OCI-LY1 (cell line): ENCODE measurements at regions not wholly inside any gene's neighbourhood (a gene's known extent, or its start where the extent isn't known, plus 50 kb on each side); places are given as distances from the start of the nearest gene placed in this dataset.

ENCODE experiments used
- H2AFZ ChIP-seq: fragments of 200-600 bp; sonication (generic), shearing (Covaris generic); 2 replicates; pipeline ENCODE4 v1.6.0; 2014; ENCODE audit warnings: antibody characterized with exemption, mild to moderate bottlenecking, low read length
- H3F3A ChIP-seq: fragments of 200-600 bp; sonication (generic), shearing (Covaris generic); 2 replicates; pipeline ENCODE4 v1.6.0; 2014; ENCODE audit warnings: mild to moderate bottlenecking, antibody characterized with exemption, low read length, moderate library complexity; ENCODE audit not compliant: insufficient read depth
- H3K27ac ChIP-seq: fragments of 200-600 bp; sonication (generic); 2 replicates; pipeline ENCODE4 v1.5.1; 2014; ENCODE audit warnings: low read length, mixed run types, mild to moderate bottlenecking, low read depth; ENCODE audit not compliant: poor library complexity, severe bottlenecking
- H3K27me3 ChIP-seq: fragments of 200-600 bp; sonication (generic); 2 replicates; pipeline ENCODE4 v1.6.0; 2014; ENCODE audit warnings: antibody characterized with exemption, mild to moderate bottlenecking, low read length, moderate library complexity; ENCODE audit not compliant: insufficient read depth
- H3K36me3 ChIP-seq: fragments of 200-600 bp; sonication (generic); 2 replicates; pipeline ENCODE4 v1.6.1; 2014; ENCODE audit warnings: mild to moderate bottlenecking, antibody characterized with exemption, low read length, moderate library complexity, mixed read lengths; ENCODE audit not compliant: insufficient read depth
- H3K4me1 ChIP-seq: fragments of 200-600 bp; sonication (generic); 2 replicates; pipeline ENCODE4 v1.5.1; 2014; ENCODE audit warnings: mild to moderate bottlenecking, low read length, moderate library complexity; ENCODE audit not compliant: insufficient read depth, severe bottlenecking
- H3K4me2 ChIP-seq: fragments of 200-600 bp; sonication (generic), shearing (Covaris generic); 2 replicates; pipeline ENCODE4 v1.6.1; 2014; ENCODE audit warnings: low read length
- H3K4me3 ChIP-seq: fragments of 200-600 bp; sonication (generic); 2 replicates; pipeline ENCODE4 v1.5.1; 2014; ENCODE audit warnings: low read length, low read depth, mild to moderate bottlenecking, mixed read lengths; ENCODE audit not compliant: poor library complexity, severe bottlenecking
- H3K79me2 ChIP-seq: fragments of 200-600 bp; shearing (Covaris generic); 2 replicates; pipeline ENCODE4 v1.6.1; 2016; ENCODE audit warnings: mixed run types, low read length, mixed read lengths; ENCODE audit not compliant: insufficient read depth
- H3K9ac ChIP-seq: fragments of 200-600 bp; sonication (generic), shearing (Covaris generic); 2 replicates; pipeline ENCODE4 v1.6.1; 2014; ENCODE audit warnings: mild to moderate bottlenecking, low read length, mixed read lengths
- H3K9me2 ChIP-seq: fragments of 200-600 bp; sonication (generic), shearing (Covaris generic); 2 replicates; pipeline ENCODE4 v1.6.1; 2014; ENCODE audit warnings: low read depth, mild to moderate bottlenecking, low read length, mixed read lengths
- H3K9me3 ChIP-seq: fragments of 200-600 bp; shearing (Covaris generic); 2 replicates; pipeline ENCODE4 v1.6.1; 2014; ENCODE audit warnings: low read length, mixed read lengths
- H4K20me1 ChIP-seq: fragments of 200-600 bp; sonication (generic), shearing (Covaris generic); 2 replicates; pipeline ENCODE4 v1.6.0; 2016; ENCODE audit warnings: mild to moderate bottlenecking, low read length; ENCODE audit not compliant: insufficient read depth
- EZH2 ChIP-seq: fragments of 200-600 bp; sonication (generic), shearing (Covaris generic); IDR thresholded peaks from 2 replicates; pipeline ENCODE4 v1.8.0; 2017; ENCODE audit warnings: borderline replicate concordance, mixed run types, mild to moderate bottlenecking, antibody characterized with exemption, low read length, moderate library complexity, mixed read lengths
- TF ChIP-seq, protein P1 (sequence below): fragments of 200-600 bp; sonication (generic), shearing (Covaris generic); IDR thresholded peaks from 2 replicates; pipeline ENCODE4 v1.5.1; 2017; ENCODE audit warnings: mild to moderate bottlenecking, antibody characterized with exemption, low read length, moderate library complexity, mixed read lengths

DNA sequence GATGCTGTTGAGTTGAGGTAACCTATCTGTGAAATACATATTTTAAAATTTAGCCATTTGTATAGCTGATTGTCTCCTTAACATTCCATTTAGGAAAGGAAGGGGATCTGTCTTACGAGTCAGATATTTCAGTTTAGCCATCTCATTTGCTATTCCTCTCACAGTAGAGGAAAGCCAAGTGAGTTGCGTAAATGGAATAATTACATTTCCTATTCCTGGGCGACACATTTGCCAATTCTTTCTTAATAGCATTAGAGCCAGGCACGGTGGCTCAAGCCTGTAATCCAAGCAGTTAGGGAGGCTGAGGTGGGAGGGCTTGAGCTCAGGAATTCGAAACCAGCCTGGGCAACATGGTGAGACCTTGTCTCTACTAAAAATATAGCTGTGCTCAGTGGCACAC is 116.3 kb downstream of the TMX1 start:
- H4K20me1 ChIP-seq = no peaks in the 10 kb centered on the region
- TF ChIP-seq EZH2 = no peak
- TF ChIP-seq, protein P1, sequence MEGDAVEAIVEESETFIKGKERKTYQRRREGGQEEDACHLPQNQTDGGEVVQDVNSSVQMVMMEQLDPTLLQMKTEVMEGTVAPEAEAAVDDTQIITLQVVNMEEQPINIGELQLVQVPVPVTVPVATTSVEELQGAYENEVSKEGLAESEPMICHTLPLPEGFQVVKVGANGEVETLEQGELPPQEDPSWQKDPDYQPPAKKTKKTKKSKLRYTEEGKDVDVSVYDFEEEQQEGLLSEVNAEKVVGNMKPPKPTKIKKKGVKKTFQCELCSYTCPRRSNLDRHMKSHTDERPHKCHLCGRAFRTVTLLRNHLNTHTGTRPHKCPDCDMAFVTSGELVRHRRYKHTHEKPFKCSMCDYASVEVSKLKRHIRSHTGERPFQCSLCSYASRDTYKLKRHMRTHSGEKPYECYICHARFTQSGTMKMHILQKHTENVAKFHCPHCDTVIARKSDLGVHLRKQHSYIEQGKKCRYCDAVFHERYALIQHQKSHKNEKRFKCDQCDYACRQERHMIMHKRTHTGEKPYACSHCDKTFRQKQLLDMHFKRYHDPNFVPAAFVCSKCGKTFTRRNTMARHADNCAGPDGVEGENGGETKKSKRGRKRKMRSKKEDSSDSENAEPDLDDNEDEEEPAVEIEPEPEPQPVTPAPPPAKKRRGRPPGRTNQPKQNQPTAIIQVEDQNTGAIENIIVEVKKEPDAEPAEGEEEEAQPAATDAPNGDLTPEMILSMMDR = no peak
- no peak overlapping the region for H2AFZ ChIP-seq
- no peaks in the 10 kb centered on the region for H3F3A ChIP-seq
- H3K9ac ChIP-seq = no peak overlapping the region
- H3K79me2 ChIP-seq = no peaks in the 10 kb centered on the region
- H3K4me3 ChIP-seq = no peak overlapping the region
- H3K27me3 ChIP-seq = no peaks in the 10 kb centered on the region
- H3K36me3 ChIP-seq = no peaks in the 10 kb centered on the region
- H3K4me2 ChIP-seq = no peak overlapping the region
- no peaks in the 10 kb centered on the region for H3K9me3 ChIP-seq
- no peaks in the 10 kb centered on the region for H3K9me2 ChIP-seq
- no peak overlapping the region for H3K27ac ChIP-seq
- H3K4me1 ChIP-seq = no peaks in the 10 kb centered on the region

DNA sequence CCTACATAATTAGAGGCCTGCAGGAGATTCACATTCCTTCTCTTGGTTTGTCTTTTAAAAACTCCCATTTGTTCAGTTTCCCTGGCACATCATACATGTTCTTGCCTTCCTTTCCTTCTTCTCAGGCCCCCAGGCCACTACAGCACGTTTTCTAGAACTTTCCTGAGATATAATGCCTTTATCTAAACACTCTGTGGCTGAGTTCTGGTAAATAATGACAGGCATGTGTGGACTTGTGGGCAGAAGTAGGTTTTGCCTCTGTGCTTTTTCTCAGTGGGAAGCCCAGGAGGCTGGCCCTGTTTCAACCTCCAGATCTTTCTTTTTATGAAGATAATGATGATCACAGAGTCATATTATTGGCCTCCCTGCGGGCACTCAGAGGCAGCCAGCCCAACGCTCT is 117.2 kb downstream of the TMX1 start:
- no peaks in the 10 kb centered on the region for H3K9me3 ChIP-seq
- no peak overlapping the region for H3K4me2 ChIP-seq
- no peaks in the 10 kb centered on the region for H3K79me2 ChIP-seq
- H4K20me1 ChIP-seq = no peaks in the 10 kb centered on the region
- no peaks in the 10 kb centered on the region for H3K4me1 ChIP-seq
- no peak overlapping the region for H3K9ac ChIP-seq
- H3K9me2 ChIP-seq = no peaks in the 10 kb centered on the region
- H2AFZ ChIP-seq = no peak overlapping the region
- H3K27me3 ChIP-seq = no peaks in the 10 kb centered on the region
- TF ChIP-seq, protein P1 = no peak
- TF ChIP-seq EZH2 = no peak
- H3K36me3 ChIP-seq = no peaks in the 10 kb centered on the region
- H3K27ac ChIP-seq = no peak overlapping the region
- H3F3A ChIP-seq = no peaks in the 10 kb centered on the region
- H3K4me3 ChIP-seq = no peak overlapping the region

DNA sequence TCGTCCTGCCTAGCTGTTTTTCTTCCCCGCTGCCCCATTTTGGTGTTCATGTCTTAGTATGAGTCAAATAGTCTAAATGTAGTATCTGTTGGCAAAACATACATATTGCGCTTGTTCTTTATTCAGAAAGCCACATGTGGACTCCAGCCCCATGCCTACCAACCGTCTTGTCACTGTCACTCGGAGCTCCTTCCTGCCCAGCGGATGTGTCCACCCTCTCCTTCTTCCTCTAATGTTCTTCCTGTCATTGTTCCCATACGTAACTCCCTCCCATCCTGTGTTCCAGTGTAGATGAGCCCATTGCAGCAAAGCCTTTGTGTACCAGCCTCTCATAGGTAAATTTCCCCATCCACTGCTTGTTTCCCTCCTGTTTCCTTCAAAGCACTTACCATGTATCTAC is 120.5 kb downstream of the TMX1 start:
- H3K9me2 ChIP-seq = no peaks in the 10 kb centered on the region
- no peaks in the 10 kb centered on the region for H3F3A ChIP-seq
- H3K79me2 ChIP-seq = no peaks in the 10 kb centered on the region
- TF ChIP-seq EZH2 = no peak
- TF ChIP-seq, protein P1 = no peak
- no peaks in the 10 kb centered on the region for H3K9me3 ChIP-seq
- no peak overlapping the region for H3K27ac ChIP-seq
- H3K27me3 ChIP-seq = no peaks in the 10 kb centered on the region
- no peak overlapping the region for H3K9ac ChIP-seq
- no peaks in the 10 kb centered on the region for H4K20me1 ChIP-seq
- H3K36me3 ChIP-seq = no peaks in the 10 kb centered on the region
- H3K4me3 ChIP-seq = no peak overlapping the region
- no peak overlapping the region for H3K4me2 ChIP-seq
- no peaks in the 10 kb centered on the region for H3K4me1 ChIP-seq
- no peak overlapping the region for H2AFZ ChIP-seq
